ENCODE measurements at regions not wholly inside any gene's neighbourhood (a gene's known extent, or its start where the extent isn't known, plus 50 kb on each side); places are given as distances from the start of the nearest gene placed in this dataset.

DNA sequence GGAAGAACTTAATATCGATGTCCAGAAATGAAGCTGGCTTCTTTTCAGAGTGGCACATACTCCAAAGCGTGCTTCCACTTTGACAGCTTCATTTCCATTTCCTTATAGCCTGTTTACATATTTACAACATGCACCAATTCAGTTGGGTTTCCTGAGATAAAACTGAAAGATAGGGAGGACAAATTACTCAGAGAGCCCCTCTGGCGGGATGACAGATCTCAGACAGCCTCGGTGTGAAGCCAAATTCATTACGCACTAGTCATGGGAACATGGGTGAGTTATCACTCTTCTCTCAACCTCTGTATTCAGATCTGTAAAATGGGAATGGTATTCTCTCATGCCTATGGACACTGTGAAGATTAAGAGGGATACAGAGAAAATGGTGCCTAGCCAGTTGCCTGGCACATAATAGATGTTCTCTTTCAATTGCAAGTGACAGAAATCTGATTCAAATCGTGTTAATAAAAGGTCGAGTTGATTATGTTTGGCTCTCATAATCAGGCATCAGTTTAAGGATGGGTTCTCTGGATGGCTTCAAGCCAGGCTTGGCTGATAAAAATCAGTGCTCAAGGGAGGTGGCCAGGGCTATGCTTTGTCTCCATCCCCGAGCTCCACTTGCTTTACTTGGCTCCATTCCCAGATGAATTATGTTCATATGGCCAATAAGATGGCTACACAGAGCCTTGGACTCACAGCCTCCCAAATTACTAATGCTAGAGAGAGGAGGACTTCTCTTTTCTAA lies 132.2 kb upstream of the C1QTNF7 start:
- H3K4me1 Mint-ChIP-seq (ENCODE audit: low read depth): no peaks in the 10 kb centered on the region
- no peaks in the 10 kb centered on the region for H3K36me3 Mint-ChIP-seq (ENCODE audit: low read depth)
- H3K9me3 Mint-ChIP-seq: no peaks in the 10 kb centered on the region
- H3K27ac Mint-ChIP-seq: no peak overlapping the region
- no peak for DNase-seq
- peaks cover 3% of the 10 kb centered on the region for H3K27me3 Mint-ChIP-seq (ENCODE audit: insufficient read depth)
- TF ChIP-seq, protein P1, sequence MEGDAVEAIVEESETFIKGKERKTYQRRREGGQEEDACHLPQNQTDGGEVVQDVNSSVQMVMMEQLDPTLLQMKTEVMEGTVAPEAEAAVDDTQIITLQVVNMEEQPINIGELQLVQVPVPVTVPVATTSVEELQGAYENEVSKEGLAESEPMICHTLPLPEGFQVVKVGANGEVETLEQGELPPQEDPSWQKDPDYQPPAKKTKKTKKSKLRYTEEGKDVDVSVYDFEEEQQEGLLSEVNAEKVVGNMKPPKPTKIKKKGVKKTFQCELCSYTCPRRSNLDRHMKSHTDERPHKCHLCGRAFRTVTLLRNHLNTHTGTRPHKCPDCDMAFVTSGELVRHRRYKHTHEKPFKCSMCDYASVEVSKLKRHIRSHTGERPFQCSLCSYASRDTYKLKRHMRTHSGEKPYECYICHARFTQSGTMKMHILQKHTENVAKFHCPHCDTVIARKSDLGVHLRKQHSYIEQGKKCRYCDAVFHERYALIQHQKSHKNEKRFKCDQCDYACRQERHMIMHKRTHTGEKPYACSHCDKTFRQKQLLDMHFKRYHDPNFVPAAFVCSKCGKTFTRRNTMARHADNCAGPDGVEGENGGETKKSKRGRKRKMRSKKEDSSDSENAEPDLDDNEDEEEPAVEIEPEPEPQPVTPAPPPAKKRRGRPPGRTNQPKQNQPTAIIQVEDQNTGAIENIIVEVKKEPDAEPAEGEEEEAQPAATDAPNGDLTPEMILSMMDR (IDR thresholded peaks at IDR 0.05): no peak
- no peak overlapping the region for H3K4me3 Mint-ChIP-seq

DNA sequence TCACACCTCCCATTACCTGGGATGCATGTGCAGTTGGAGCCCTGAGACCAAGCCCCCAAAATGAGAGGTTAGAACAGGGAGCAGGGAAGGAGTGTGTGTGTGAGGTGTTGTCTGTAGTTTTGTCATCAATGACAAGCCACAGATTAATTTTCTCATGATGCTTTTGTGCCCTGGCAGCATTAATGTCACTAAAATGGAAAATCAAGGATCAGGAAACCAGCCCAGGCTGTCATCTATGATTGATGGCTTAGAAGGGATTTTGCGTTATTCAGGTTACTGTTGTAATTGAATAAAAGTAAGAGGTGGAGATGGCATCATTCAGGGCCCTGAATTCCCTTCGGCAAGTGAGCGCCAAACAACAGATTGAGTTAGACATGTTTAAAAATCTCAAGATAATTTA lies 130.5 kb upstream of the C1QTNF7 start:
- peaks cover 8% of the 10 kb centered on the region for H3K27me3 Mint-ChIP-seq (ENCODE audit: insufficient read depth)
- TF ChIP-seq, protein P1 (IDR thresholded peaks at IDR 0.05): no peak
- DNase-seq: no peak
- no peaks in the 10 kb centered on the region for H3K9me3 Mint-ChIP-seq
- H3K36me3 Mint-ChIP-seq (ENCODE audit: low read depth): no peaks in the 10 kb centered on the region
- H3K27ac Mint-ChIP-seq: no peak overlapping the region
- H3K4me3 Mint-ChIP-seq: no peak overlapping the region
- H3K4me1 Mint-ChIP-seq (ENCODE audit: low read depth): peaks cover 2% of the 10 kb centered on the region

DNA sequence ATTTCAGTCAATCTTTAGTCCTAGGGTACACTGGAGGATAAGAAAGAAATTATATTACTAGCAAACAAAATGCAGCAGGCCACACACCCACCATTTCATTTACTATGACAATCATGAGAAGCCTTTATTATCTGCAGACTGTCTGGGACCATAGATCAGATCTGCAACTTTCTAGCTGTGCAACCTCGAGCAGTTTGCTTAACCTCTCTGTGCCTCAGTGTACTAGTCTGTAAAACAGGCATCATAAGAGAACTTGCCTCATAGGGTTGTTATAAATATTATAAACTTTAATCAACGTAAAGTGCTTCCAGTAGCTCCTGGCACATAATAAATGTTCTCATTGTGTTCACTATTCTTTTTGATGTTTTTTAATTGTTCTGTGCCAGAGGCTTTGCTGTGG lies 128.2 kb upstream of the C1QTNF7 start:
- TF ChIP-seq, protein P1 (IDR thresholded peaks at IDR 0.05): no peak
- Mint-ChIP-seq H3K4me3 (no peak overlapping the region), H3K27ac (no peak overlapping the region), H3K36me3 (ENCODE audit: low read depth) (no peaks in the 10 kb centered on the region), H3K27me3 (ENCODE audit: insufficient read depth) (peaks cover 8% of the 10 kb centered on the region), H3K9me3 (no peaks in the 10 kb centered on the region), H3K4me1 (ENCODE audit: low read depth) (peaks cover 24% of the 10 kb centered on the region)
- no peak for DNase-seq

DNA sequence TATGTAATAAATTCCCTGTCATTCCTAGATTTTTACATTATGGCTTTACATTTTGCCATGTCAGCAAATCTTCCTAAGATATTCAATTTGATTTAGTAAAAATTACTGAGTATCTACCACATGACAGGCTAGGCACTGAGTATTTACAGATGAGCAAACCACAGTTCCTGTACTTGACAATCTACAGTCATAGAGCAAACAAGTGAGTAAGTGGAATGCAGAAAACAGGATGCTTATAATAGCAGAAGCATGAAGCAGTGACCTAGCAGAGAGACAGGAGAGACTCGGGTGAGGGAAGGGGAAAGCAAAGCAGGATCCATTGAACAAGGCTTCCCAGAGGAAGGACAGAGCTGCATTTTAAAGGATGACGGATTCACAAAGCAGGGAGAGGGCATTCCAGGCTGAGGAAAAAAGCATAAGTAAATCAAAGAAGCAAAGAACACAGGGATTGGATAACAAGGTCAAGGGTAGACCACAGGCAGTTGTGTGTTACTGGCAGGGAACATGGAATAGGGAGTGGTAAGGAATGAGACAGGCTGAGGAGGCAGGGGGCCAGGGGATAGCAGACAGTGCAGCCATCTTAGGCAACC lies 124.7 kb upstream of the C1QTNF7 start:
- peak overlapping the region; percentile 53 for H3K4me3 Mint-ChIP-seq
- DNase-seq: peak; percentile 90
- H3K9me3 Mint-ChIP-seq: no peaks in the 10 kb centered on the region
- TF ChIP-seq, protein P1 (IDR thresholded peaks at IDR 0.05): no peak
- H3K27ac Mint-ChIP-seq: peak overlapping the region; percentile 93
- no peaks in the 10 kb centered on the region for H3K36me3 Mint-ChIP-seq (ENCODE audit: low read depth)
- peaks cover 33% of the 10 kb centered on the region for H3K4me1 Mint-ChIP-seq (ENCODE audit: low read depth)
- peaks cover 15% of the 10 kb centered on the region for H3K27me3 Mint-ChIP-seq (ENCODE audit: insufficient read depth)

DNA sequence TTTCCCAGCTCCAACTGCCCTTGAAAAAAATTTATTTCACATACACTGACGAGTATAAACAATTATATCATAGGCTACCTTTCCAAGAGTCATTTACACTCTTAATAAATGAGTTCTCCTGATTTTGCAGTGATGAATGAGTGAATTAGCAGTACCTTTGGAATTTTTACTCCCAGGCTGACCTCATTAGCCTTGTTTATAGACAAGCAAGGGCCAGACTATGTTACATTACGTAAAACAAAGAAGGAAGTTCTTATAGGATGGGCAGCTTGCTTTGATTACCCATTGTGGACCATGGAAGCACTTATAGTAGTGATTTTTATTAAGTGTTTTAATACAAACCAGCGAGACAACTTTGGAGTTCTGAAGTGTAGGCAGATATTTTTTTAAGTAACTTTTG lies 112.9 kb upstream of the C1QTNF7 start:
- H3K36me3 Mint-ChIP-seq (ENCODE audit: low read depth): no peaks in the 10 kb centered on the region
- no peak overlapping the region for H3K27ac Mint-ChIP-seq
- peaks cover 5% of the 10 kb centered on the region; the same call in 1 of the 2 replicates for H3K27me3 Mint-ChIP-seq (ENCODE audit: insufficient read depth)
- TF ChIP-seq, protein P1 (IDR thresholded peaks at IDR 0.05): no peak
- no peak for DNase-seq
- H3K9me3 Mint-ChIP-seq: peaks cover under 1% of the 10 kb centered on the region; the same call in 1 of the 2 replicates
- H3K4me3 Mint-ChIP-seq: no peak overlapping the region
- H3K4me1 Mint-ChIP-seq (ENCODE audit: low read depth): peaks cover 34% of the 10 kb centered on the region

All from HFFc6 (cell line).